GM21447 (cell line): ENCODE measurements at regions not wholly inside any gene's neighbourhood (a gene's known extent, or its start where the extent isn't known, plus 50 kb on each side); places are given as distances from the start of the nearest gene placed in this dataset.

ENCODE experiments used
- ATAC-seq: cut with Tn5 transposase; IDR thresholded peaks from one replicate; pipeline ENCODE4 v1.9.1; 2021; ENCODE audit not compliant: unreplicated experiment

- no peak for ATAC-seq
Measured at GRCh38 chr2:8416849-8417832, 264.7 kb upstream of the ID2 start.

DNA sequence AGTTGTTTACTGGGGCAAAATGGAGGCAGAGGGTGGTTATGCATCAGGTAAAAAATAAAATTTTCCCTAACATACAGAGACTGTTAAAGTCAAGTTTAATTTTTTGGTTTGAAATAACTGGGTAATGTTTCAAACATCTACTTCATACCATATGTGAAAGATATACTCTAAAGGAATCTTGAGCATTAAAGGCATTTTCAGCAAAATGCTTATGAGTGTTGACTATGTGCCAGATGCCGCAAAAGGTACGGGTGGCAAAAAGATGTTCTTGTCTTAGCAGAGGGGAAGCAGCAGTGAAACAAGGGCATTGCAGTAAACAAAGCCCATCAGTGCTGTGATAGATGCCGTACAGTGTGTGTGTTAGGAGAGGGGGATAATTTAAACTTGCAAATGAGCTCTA is 263.1 kb upstream of the ID2 start:
- ATAC-seq, result no peak

GRCh38 chr2:8421658-8422449 is 260.0 kb upstream of the ID2 start:
- peak; percentile 82 for ATAC-seq

DNA sequence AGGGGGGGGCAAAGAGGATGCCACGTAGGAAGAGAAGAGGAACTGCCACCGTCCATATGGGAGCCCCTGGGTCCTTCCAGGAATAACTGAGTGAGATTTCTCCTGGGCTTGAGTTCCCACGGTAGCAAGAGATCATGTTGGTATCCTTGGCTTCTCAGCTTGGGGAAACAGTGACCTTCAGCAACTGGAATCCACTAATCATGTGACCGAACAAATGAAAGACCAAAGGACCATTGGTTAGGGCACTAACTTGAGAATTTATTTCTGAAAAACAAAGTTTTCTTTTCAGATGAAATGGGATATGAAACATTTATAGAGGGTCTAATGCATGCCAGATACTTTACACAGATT is 259.4 kb upstream of the ID2 start:
- ATAC-seq, result no peak

DNA sequence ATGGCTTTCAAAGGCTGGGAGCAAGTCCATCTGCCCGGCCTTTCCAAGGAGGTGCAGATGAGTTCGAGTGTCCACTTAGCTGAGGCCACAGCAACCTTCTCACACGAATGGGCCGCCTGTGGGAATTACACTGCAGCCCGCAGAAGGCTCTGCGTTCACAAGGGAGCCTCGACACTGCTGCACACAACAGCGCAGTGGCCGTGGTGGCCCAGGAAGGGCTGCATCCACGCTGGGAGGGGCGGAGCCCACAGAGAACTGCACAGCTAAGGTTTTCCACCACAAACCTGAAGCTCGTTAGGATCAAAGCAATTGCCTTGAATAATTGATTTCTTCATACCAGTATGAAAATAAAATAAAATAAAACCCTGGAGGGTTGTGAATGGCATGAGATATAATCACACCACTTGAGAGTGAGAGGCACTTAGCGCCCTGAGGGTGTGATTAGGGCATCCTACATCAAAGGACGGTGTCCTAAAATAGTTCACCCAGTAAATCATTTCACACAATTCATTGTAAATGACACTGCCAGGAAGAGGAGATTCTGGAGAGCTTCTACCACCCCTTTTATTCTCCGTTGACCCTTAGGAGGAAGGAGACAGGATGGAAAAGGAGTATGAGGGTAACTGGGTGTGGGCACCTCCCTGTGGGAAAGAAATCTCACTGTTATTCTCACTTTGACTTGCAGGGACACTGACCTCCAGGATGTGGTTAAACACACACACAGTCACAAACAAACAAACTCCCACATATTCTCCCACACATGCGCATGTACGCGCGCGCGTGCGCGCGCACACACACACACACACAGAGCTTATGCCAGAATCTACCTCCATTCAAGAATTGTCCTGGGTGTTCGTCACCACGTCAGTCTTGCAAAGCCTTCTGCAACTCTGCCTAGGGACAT is 256.6 kb upstream of the ID2 start:
- ATAC-seq, result no peak

- no peak for ATAC-seq
Measured at GRCh38 chr2:8426550-8426949, 255.3 kb upstream of the ID2 start.

DNA sequence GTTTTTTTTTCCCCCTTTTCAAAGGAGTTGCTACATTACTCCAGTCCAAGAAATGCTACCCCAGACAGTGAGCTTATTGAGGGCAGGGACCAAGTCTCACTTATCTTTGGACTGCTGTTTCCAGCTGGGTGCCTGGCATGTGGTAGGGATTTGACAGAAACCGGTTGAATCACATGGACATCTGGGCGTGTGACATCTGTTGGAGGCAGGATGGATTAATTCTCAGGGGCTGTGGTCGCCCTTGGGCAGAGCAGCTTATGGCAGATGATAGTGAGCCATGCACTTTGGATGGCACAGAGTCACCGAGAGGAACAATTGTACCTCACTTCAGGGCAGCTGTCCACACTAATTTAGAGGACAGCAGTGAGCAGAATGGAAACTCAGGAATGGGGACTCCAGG is 254.6 kb upstream of the ID2 start:
- no peak for ATAC-seq

DNA sequence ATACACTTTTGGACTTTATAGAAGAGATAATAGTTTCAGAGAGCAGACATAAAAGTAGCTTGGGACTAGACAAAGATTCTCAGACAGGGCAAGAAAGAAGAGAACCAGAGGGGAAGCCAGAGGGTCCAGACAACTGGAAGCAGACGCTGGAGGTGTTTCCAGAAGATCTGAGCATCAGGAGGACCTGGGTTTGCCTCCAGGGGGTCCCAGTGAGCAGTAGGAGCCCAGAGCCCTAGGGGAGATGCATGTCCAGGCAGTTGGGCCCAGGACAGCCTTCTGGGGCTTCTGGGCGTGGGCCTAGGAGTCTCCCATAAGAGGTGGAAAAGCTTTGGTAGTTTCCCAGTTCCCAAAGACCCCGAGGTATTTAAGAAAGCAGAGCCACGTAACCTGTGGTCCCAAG is 251.2 kb upstream of the ID2 start:
- ATAC-seq, result no peak

DNA sequence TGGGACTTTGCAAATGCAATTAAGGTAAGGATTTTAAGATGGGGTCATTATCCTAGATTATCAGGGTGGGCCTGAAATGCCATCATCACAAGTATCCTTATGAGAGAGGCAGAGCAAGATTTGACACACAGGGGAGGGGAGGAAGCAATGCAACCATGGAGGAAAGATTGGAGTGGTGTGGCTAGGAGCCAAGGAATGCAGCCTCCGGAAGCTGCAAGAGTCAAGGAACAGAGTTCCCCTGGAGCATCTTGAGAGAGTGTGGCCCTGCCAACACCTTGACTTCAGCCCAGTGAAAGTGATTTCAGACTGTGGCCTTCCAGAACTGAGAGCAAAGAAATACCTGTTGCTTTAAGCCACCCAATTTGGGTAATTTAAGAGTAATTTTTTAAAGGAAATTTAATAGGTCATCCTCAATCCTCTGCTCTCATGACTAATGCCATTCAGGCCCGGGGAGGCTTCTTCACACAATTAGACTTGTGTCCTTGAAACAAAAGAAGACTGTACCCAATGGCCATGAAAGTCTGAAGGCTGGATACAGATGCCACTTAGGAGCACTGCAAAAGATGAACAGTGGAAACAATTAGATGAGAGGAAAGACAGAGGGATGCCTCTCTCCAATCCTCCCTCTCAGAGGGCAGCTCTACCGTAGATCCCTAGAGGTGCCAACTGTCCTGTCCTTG is 250.3 kb upstream of the ID2 start:
- ATAC-seq, result no peak

- ATAC-seq, result peak; percentile 58
Measured at GRCh38 chr2:8432706-8433336, 249.0 kb upstream of the ID2 start.

DNA sequence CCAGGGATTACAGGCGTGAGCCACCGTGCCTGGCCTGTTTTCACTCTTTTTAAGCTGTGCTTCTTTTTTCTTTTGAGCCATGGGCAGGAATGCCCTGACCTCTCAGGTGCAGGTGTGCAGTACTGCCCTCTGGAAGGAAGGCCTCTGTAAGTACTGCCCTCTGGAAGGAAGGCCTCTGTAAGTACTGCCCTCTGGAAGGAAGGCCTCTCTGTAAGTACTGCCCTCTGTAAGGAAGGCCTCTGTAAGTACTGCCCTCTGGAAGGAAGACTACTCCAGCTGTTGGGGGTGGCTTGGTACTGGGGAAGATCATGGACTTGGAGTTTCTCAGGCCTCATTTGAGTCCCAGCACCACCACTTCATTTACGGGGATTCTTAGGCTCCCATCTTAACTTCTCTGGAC is 248.5 kb upstream of the ID2 start:
- ATAC-seq, result no peak

- ATAC-seq, result no peak
Measured at GRCh38 chr2:8435608-8436007, 246.2 kb upstream of the ID2 start.

DNA sequence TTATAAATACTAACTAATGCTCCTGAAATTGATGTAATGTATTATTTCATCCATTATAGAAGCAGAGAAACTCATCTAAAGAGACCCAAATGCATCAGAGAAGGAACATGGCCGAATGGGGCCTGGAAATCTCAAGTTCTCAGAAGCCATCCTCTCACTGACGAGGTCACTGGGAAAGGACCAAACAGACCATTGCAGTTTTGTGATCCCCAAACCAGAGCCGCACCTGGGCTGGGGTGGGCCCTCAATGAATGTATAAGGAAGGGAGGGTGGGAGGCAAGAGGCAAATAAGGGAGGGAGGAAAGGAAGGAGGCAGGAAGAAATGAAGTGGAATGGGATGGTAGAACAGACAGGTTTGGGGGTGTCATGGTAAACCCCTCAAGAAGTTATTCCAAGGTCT is 245.3 kb upstream of the ID2 start:
- no peak for ATAC-seq

DNA sequence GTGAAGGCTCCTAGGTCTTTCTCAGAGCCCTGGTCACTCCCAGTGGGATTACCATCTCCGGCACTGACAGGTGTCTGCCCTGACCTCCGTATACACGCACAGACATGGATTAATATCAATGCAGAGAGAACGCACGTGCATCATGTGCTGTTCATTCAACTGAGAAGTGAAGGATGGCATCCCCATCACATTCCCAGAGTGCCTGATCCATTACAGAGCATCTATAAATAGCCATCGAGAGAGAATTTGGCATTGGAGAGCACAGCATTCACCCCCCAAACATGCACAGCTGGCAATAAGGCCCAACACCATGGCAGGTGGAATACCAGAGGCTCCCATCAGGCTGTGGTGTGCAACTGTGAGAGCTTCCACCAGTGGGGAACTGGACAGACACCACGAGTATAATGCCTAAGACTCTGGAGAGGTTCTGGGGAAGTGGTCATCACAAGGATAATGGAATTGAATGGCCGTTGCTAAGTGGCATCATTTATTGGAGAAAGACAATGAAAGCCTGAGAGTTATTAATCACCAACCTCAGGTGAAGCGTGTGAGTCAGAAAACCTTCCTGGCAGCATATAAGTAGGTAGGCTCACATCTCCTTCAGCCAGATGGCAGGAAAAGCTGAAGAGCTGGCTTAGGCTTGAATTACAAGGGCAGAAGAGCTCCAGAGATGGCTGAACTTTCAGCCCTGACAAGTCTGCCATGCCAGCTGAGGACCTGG is 244.5 kb upstream of the ID2 start:
- no peak for ATAC-seq

DNA sequence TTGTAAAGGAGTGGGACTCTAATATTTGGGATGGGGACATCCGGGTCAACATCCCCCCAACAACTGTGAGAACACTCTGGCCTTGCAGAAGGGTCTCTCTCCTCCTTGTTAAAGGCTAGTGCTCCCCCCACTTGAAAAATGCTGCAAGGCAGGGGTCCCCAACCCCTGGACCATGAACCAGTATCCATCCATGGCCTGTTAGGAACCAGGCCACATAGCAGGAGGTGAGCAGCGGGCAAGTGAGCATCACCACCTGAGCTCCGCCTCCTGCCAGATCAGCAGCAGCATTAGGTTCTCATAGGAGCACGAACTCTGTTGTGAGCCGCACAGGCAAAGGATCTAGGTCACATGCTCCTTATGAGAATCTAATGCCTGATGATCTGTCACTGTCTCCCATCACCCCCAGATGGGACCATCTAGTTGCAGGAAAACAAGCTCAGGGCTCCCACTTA is 243.9 kb upstream of the ID2 start:
- no peak for ATAC-seq

DNA sequence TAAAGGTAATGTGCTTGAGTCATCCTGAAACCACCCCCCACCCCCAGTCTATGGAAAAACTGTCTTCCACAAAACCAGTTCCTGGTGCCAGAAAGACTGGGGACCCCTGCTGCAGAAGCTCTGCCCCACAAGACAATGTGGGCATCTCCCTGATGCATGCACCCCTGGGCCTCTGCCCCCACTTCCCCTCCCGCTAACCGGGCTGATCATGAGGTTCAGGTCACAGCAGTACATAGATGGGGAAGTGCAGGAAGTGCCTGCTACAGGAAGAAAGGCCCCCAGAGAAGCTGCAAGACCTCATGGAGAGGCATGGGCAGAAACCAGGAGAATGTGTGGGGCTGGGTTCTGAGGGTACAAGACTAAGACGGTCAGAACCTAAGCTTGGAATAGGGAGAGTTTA is 243.4 kb upstream of the ID2 start:
- no peak for ATAC-seq

- ATAC-seq, result no peak
Measured at GRCh38 chr2:8438996-8439395, 242.9 kb upstream of the ID2 start.

GRCh38 chr2:8440029-8440778 is 241.7 kb upstream of the ID2 start:
- no peak for ATAC-seq

- ATAC-seq, result no peak
Measured at GRCh38 chr2:8441371-8441770, 240.5 kb upstream of the ID2 start.
